WTC11 (cell line): ENCODE measurements at regions not wholly inside any gene's neighbourhood (a gene's known extent, or its start where the extent isn't known, plus 50 kb on each side); places are given as distances from the start of the nearest gene placed in this dataset.

Experiments used
- ESRRA ChIP-seq: sonication (generic); formaldehyde crosslinking; IDR thresholded peaks from 2 replicates; pipeline ENCODE4 v1.8.1; 2022; ENCODE audit warnings: mild to moderate bottlenecking, missing genetic modification reagents, borderline replicate concordance
- FOXP4 ChIP-seq: sonication (generic); formaldehyde crosslinking; IDR thresholded peaks from 2 replicates; pipeline ENCODE4 v1.8.0; 2022; ENCODE audit warnings: mild to moderate bottlenecking, missing genetic modification reagents
- KAT7 ChIP-seq: sonication (generic); formaldehyde crosslinking; IDR thresholded peaks from 2 replicates; pipeline ENCODE4 v1.8.1; 2023; ENCODE audit warnings: missing genetic modification reagents, mild to moderate bottlenecking, borderline replicate concordance
- MAX ChIP-seq: sonication (generic); formaldehyde crosslinking; IDR thresholded peaks from 2 replicates; pipeline ENCODE4 v1.8.0; 2022; ENCODE audit warnings: mild to moderate bottlenecking, missing genetic modification reagents
- NR3C1 ChIP-seq: sonication (generic); formaldehyde crosslinking; conservative IDR thresholded peaks from 2 replicates; pipeline ENCODE4 v1.8.1; 2023; ENCODE audit warnings: low read depth, mild to moderate bottlenecking, missing genetic modification reagents
- SMAD3 ChIP-seq: sonication (generic); formaldehyde crosslinking; IDR thresholded peaks from 2 replicates; pipeline ENCODE4 v1.8.0; 2022; ENCODE audit warnings: missing genetic modification reagents, mild to moderate bottlenecking, borderline replicate concordance
- TF ChIP-seq, protein P1 (sequence below): fragments of 200-600 bp; IDR thresholded peaks from 2 replicates; pipeline ENCODE4 v1.8.0; 2022; ENCODE audit warnings: antibody characterized with exemption
- TF ChIP-seq, protein P2 (sequence below): sonication (generic); formaldehyde crosslinking; IDR thresholded peaks from 2 replicates; pipeline ENCODE4 v1.8.1; 2022; ENCODE audit warnings: mild to moderate bottlenecking, missing genetic modification reagents, moderate library complexity, borderline replicate concordance
- TF ChIP-seq, protein P3 (sequence below): sonication (generic); formaldehyde crosslinking; IDR thresholded peaks from 2 replicates; pipeline ENCODE4 v1.8.1; 2023; ENCODE audit warnings: mild to moderate bottlenecking, missing genetic modification reagents

GRCh38 chr5:123876276-123876790, 364.4 kb downstream of the CSNK1G3 start:
- TF ChIP-seq, protein P1, sequence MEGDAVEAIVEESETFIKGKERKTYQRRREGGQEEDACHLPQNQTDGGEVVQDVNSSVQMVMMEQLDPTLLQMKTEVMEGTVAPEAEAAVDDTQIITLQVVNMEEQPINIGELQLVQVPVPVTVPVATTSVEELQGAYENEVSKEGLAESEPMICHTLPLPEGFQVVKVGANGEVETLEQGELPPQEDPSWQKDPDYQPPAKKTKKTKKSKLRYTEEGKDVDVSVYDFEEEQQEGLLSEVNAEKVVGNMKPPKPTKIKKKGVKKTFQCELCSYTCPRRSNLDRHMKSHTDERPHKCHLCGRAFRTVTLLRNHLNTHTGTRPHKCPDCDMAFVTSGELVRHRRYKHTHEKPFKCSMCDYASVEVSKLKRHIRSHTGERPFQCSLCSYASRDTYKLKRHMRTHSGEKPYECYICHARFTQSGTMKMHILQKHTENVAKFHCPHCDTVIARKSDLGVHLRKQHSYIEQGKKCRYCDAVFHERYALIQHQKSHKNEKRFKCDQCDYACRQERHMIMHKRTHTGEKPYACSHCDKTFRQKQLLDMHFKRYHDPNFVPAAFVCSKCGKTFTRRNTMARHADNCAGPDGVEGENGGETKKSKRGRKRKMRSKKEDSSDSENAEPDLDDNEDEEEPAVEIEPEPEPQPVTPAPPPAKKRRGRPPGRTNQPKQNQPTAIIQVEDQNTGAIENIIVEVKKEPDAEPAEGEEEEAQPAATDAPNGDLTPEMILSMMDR = no peak
- no peak for TF ChIP-seq NR3C1 (CRISPR knock-in tag)
- no peak for TF ChIP-seq ESRRA
- TF ChIP-seq, protein P2, sequence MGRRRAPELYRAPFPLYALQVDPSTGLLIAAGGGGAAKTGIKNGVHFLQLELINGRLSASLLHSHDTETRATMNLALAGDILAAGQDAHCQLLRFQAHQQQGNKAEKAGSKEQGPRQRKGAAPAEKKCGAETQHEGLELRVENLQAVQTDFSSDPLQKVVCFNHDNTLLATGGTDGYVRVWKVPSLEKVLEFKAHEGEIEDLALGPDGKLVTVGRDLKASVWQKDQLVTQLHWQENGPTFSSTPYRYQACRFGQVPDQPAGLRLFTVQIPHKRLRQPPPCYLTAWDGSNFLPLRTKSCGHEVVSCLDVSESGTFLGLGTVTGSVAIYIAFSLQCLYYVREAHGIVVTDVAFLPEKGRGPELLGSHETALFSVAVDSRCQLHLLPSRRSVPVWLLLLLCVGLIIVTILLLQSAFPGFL = no peak
- no peak for TF ChIP-seq MAX
- TF ChIP-seq, protein P3, sequence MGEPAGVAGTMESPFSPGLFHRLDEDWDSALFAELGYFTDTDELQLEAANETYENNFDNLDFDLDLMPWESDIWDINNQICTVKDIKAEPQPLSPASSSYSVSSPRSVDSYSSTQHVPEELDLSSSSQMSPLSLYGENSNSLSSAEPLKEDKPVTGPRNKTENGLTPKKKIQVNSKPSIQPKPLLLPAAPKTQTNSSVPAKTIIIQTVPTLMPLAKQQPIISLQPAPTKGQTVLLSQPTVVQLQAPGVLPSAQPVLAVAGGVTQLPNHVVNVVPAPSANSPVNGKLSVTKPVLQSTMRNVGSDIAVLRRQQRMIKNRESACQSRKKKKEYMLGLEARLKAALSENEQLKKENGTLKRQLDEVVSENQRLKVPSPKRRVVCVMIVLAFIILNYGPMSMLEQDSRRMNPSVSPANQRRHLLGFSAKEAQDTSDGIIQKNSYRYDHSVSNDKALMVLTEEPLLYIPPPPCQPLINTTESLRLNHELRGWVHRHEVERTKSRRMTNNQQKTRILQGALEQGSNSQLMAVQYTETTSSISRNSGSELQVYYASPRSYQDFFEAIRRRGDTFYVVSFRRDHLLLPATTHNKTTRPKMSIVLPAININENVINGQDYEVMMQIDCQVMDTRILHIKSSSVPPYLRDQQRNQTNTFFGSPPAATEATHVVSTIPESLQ (CRISPR knock-in tag) = no peak
- TF ChIP-seq KAT7 (CRISPR knock-in tag) = no peak
- no peak for TF ChIP-seq SMAD3 (CRISPR knock-in tag)
- TF ChIP-seq FOXP4 (CRISPR knock-in tag) = no peak
